ENCODE measurements at regions not wholly inside any gene's neighbourhood (a gene's known extent, or its start where the extent isn't known, plus 50 kb on each side); places are given as distances from the start of the nearest gene placed in this dataset.

DNA sequence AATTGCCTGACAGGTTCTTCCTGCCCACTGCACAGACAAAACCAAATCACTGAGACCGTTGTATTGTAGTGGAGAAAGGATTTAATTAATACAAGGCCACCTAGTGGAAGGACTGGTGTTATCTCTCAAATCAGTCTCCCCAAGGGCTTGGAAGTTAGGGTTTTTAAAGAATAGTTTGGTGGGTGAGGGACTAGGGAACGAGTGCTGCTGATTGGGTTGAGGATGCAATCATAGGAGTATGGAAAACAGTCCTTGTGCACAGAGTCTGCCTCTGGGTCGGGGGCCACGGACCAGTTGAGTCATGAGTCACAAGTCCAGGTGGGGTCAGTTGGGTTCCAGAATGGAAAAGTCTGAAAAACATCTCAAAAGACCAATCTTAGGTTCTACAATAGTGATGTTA, 89.1 kb downstream of the B3GNT2 start:
- TF ChIP-seq SMAD3 (CRISPR knock-in tag; IDR thresholded peaks at IDR 0.05; ENCODE audit: borderline replicate concordance) (no peak), FOXK1 (CRISPR knock-in tag; IDR thresholded peaks at IDR 0.05) (no peak), CREB1 (CRISPR knock-in tag; IDR thresholded peaks at IDR 0.05) (no peak), CREM (CRISPR knock-in tag; IDR thresholded peaks at IDR 0.05) (no peak)
- TF ChIP-seq, protein P1, sequence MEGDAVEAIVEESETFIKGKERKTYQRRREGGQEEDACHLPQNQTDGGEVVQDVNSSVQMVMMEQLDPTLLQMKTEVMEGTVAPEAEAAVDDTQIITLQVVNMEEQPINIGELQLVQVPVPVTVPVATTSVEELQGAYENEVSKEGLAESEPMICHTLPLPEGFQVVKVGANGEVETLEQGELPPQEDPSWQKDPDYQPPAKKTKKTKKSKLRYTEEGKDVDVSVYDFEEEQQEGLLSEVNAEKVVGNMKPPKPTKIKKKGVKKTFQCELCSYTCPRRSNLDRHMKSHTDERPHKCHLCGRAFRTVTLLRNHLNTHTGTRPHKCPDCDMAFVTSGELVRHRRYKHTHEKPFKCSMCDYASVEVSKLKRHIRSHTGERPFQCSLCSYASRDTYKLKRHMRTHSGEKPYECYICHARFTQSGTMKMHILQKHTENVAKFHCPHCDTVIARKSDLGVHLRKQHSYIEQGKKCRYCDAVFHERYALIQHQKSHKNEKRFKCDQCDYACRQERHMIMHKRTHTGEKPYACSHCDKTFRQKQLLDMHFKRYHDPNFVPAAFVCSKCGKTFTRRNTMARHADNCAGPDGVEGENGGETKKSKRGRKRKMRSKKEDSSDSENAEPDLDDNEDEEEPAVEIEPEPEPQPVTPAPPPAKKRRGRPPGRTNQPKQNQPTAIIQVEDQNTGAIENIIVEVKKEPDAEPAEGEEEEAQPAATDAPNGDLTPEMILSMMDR (IDR thresholded peaks at IDR 0.05), result no peak

Data from WTC11 (cell line).